Osteocyte (in vitro differentiated cells): ENCODE measurements at regions not wholly inside any gene's neighbourhood (a gene's known extent, or its start where the extent isn't known, plus 50 kb on each side); places are given as distances from the start of the nearest gene placed in this dataset.

Experiments
- DNase-seq: peaks from one replicate; pipeline ENCODE4 v3.0.0; 2021; ENCODE audit warnings: mixed read lengths; ENCODE audit not compliant: unreplicated experiment; ENCODE audit errors: extremely low spot score
- H3K27ac Mint-ChIP-seq: one replicate; pipeline ENCODE4 v1.8.0; 2021; ENCODE audit warnings: mild to moderate bottlenecking, mixed read lengths; ENCODE audit not compliant: unreplicated experiment
- H3K27me3 Mint-ChIP-seq: one replicate; pipeline ENCODE4 v1.8.0; 2021; ENCODE audit warnings: mixed read lengths; ENCODE audit not compliant: unreplicated experiment
- H3K36me3 Mint-ChIP-seq: one replicate; pipeline ENCODE4 v1.8.0; 2021; ENCODE audit warnings: mixed read lengths; ENCODE audit not compliant: unreplicated experiment
- H3K4me1 Mint-ChIP-seq: one replicate; pipeline ENCODE4 v1.8.0; 2021; ENCODE audit warnings: mixed read lengths; ENCODE audit not compliant: unreplicated experiment
- H3K4me3 Mint-ChIP-seq: one replicate; pipeline ENCODE4 v1.8.0; 2021; ENCODE audit warnings: mild to moderate bottlenecking, moderate library complexity, mixed read lengths; ENCODE audit not compliant: unreplicated experiment
- H3K9me3 Mint-ChIP-seq: one replicate; pipeline ENCODE4 v1.8.0; 2021; ENCODE audit warnings: mixed read lengths; ENCODE audit not compliant: unreplicated experiment
- CTCF ChIP-seq: fragments of 200-600 bp; sonication (generic); IDR thresholded peaks from 2 replicates; pipeline ENCODE4 v1.5.0; 2021; ENCODE audit warnings: antibody characterized with exemption, mild to moderate bottlenecking, moderate library complexity

- Mint-ChIP-seq H3K36me3 (no peaks in the 10 kb centered on the region), H3K27me3 (peaks cover 39% of the 10 kb centered on the region), H3K4me3 (no peak overlapping the region), H3K27ac (no peak overlapping the region), H3K9me3 (peaks cover 14% of the 10 kb centered on the region), H3K4me1 (no peaks in the 10 kb centered on the region)
- no peak for DNase-seq
- no peak for TF ChIP-seq CTCF
Measured at GRCh38 chr5:36768450-36768849, 108.1 kb upstream of the NIPBL start.

DNA sequence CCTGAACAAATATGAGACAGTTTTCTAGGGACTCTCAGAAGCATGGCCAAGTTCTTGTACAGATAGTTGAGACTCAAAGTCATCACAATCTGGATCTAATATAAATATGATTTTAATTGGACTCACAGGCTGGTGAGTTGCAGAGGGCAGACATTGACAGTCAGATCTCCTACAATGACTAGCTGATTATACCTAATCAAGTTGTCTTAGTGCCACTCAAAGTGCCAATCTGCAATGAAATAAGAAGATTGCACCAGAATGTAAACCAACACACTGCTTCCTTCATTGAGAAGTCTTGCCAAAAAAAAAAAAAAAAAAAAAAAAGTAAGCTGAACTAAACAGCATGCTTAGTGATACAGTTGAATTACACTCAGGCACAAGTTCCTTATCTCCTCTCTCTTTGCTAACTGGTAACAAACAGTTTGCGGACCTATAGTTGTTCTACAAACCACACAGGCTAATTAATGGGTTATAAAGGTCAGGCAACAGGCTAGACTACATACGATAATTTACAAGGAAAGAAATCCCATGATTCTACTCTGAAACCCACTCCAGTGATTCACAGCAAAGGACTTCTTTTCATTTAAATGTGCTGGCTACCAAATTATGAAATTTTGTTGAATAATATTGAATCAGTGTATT, 107.3 kb upstream of the NIPBL start:
- H3K36me3 Mint-ChIP-seq: no peaks in the 10 kb centered on the region
- no peak for TF ChIP-seq CTCF
- DNase-seq: no peak
- H3K27me3 Mint-ChIP-seq: peaks cover 37% of the 10 kb centered on the region
- no peak overlapping the region for H3K27ac Mint-ChIP-seq
- no peak overlapping the region for H3K4me3 Mint-ChIP-seq
- H3K4me1 Mint-ChIP-seq: no peaks in the 10 kb centered on the region
- H3K9me3 Mint-ChIP-seq: peaks cover 14% of the 10 kb centered on the region

GRCh38 chr5:36770125-36770524, 106.4 kb upstream of the NIPBL start:
- Mint-ChIP-seq H3K4me1 (no peaks in the 10 kb centered on the region), H3K36me3 (no peaks in the 10 kb centered on the region), H3K9me3 (peaks cover 14% of the 10 kb centered on the region), H3K27ac (no peak overlapping the region), H3K27me3 (peaks cover 37% of the 10 kb centered on the region), H3K4me3 (no peak overlapping the region)
- no peak for TF ChIP-seq CTCF
- no peak for DNase-seq

GRCh38 chr5:36772276-36773140, 104.1 kb upstream of the NIPBL start:
- Mint-ChIP-seq H3K27ac (no peak overlapping the region), H3K9me3 (peaks cover 5% of the 10 kb centered on the region), H3K27me3 (peaks cover 33% of the 10 kb centered on the region), H3K36me3 (no peaks in the 10 kb centered on the region), H3K4me3 (no peak overlapping the region), H3K4me1 (no peaks in the 10 kb centered on the region)
- DNase-seq: no peak
- TF ChIP-seq CTCF: no peak

- Mint-ChIP-seq H3K27ac (no peak overlapping the region), H3K4me1 (no peaks in the 10 kb centered on the region), H3K36me3 (no peaks in the 10 kb centered on the region), H3K27me3 (peaks cover 28% of the 10 kb centered on the region), H3K4me3 (no peak overlapping the region), H3K9me3 (no peaks in the 10 kb centered on the region)
- peak; percentile 54 for TF ChIP-seq CTCF
- DNase-seq: no peak
Measured at GRCh38 chr5:36777105-36777757, 99.3 kb upstream of the NIPBL start.
